HEK293 (cell line): ENCODE measurements at regions not wholly inside any gene's neighbourhood (a gene's known extent, or its start where the extent isn't known, plus 50 kb on each side); places are given as distances from the start of the nearest gene placed in this dataset.

ENCODE experiments used
- WT1 ChIP-seq: fragments of 450-650 bp; formaldehyde crosslinking; IDR thresholded peaks from 2 replicates; pipeline ENCODE4 v1.5.1; 2016; ENCODE audit warnings: missing biosample characterization, missing genetic modification characterization
- YY1 ChIP-seq: fragments of 450-650 bp; formaldehyde crosslinking; IDR thresholded peaks from 2 replicates; pipeline ENCODE4 v1.5.1; 2018; ENCODE audit warnings: missing biosample characterization, missing genetic modification characterization
- ZNF114 ChIP-seq: fragments of 450-650 bp; formaldehyde crosslinking; IDR thresholded peaks from 2 replicates; pipeline ENCODE4 v1.5.0; 2017; ENCODE audit warnings: missing biosample characterization, missing genetic modification characterization
- ZNF140 ChIP-seq: fragments of 450-650 bp; formaldehyde crosslinking; IDR thresholded peaks from 2 replicates; pipeline ENCODE4 v1.5.1; 2016; ENCODE audit warnings: missing biosample characterization, missing genetic modification characterization
- ZNF175 ChIP-seq: fragments of 450-650 bp; formaldehyde crosslinking; IDR thresholded peaks from 2 replicates; pipeline ENCODE4 v1.5.1; 2016; ENCODE audit warnings: missing biosample characterization, missing genetic modification characterization
- ZNF23 ChIP-seq: fragments of 450-650 bp; formaldehyde crosslinking; IDR thresholded peaks from 2 replicates; pipeline ENCODE4 v1.5.1; 2016; ENCODE audit warnings: missing biosample characterization, missing genetic modification characterization, borderline replicate concordance
- ZNF404 ChIP-seq: fragments of 450-650 bp; formaldehyde crosslinking; IDR thresholded peaks from 2 replicates; pipeline ENCODE4 v1.5.1; 2017; ENCODE audit warnings: missing biosample characterization, missing genetic modification characterization
- ZNF677 ChIP-seq: fragments of 450-650 bp; IDR thresholded peaks from 2 replicates; pipeline ENCODE4 v1.5.0; 2018; ENCODE audit warnings: missing biosample characterization, mild to moderate bottlenecking, missing genetic modification characterization, moderate library complexity
- ZNF791 ChIP-seq: fragments of 450-650 bp; formaldehyde crosslinking; IDR thresholded peaks from 2 replicates; pipeline ENCODE4 v1.5.1; 2016; ENCODE audit warnings: missing biosample characterization, missing genetic modification characterization
- TF ChIP-seq, protein P1 (sequence below): fragments of 450-650 bp; formaldehyde crosslinking; IDR thresholded peaks from 2 replicates; pipeline ENCODE4 v1.5.1; 2017; ENCODE audit warnings: missing biosample characterization, mild to moderate bottlenecking, missing genetic modification characterization, moderate library complexity
- TF ChIP-seq, protein P2 (sequence below): fragments of 450-650 bp; formaldehyde crosslinking; IDR thresholded peaks from 2 replicates; pipeline ENCODE4 v1.5.1; 2016; ENCODE audit warnings: missing biosample characterization, missing genetic modification characterization
- TF ChIP-seq, protein P3 (sequence below): fragments of 450-650 bp; IDR thresholded peaks from 2 replicates; pipeline ENCODE4 v1.5.1; 2018; ENCODE audit warnings: missing biosample characterization, mild to moderate bottlenecking, missing genetic modification characterization
- TF ChIP-seq, protein P4 (sequence below): fragments of 450-650 bp; formaldehyde crosslinking; IDR thresholded peaks from 2 replicates; pipeline ENCODE4 v1.5.1; 2016; ENCODE audit warnings: missing biosample characterization, missing genetic modification characterization

DNA sequence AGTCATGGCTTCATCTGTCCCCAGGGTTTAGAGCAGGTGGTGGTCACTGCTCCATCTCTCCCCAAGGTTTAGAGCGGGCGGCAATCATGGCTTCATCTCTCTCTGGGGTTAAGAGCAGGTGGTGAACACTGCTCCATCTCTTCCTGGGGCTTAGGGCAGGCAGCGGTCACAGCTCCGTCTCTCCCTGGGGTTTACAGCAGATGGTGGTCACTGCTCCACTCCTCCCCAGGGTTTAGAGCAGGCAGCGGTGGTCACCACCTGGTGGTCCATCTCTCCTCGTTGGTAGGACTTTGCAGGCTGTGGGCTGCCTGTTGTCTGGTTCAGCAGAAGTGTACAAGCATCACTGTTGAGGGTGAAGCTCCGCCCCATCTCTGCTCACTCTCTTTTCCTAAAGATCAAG lies 52.8 kb upstream of the ARHGEF7 start:
- TF ChIP-seq ZNF175 (tag by site-specific recombination) (no peak), WT1 (no peak), ZNF114 (tag by site-specific recombination) (no peak), ZNF404 (tag by site-specific recombination) (no peak), ZNF791 (tag by site-specific recombination) (no peak), ZNF140 (tag by site-specific recombination) (no peak), ZNF23 (tag by site-specific recombination) (no peak), ZNF677 (no peak), YY1 (tag by site-specific recombination) (no peak)
- TF ChIP-seq, protein P1, sequence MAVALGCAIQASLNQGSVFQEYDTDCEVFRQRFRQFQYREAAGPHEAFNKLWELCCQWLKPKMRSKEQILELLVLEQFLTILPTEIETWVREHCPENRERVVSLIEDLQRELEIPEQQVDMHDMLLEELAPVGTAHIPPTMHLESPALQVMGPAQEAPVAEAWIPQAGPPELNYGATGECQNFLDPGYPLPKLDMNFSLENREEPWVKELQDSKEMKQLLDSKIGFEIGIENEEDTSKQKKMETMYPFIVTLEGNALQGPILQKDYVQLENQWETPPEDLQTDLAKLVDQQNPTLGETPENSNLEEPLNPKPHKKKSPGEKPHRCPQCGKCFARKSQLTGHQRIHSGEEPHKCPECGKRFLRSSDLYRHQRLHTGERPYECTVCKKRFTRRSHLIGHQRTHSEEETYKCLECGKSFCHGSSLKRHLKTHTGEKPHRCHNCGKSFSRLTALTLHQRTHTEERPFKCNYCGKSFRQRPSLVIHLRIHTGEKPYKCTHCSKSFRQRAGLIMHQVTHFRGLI (tag by site-specific recombination) = no peak
- TF ChIP-seq, protein P2, sequence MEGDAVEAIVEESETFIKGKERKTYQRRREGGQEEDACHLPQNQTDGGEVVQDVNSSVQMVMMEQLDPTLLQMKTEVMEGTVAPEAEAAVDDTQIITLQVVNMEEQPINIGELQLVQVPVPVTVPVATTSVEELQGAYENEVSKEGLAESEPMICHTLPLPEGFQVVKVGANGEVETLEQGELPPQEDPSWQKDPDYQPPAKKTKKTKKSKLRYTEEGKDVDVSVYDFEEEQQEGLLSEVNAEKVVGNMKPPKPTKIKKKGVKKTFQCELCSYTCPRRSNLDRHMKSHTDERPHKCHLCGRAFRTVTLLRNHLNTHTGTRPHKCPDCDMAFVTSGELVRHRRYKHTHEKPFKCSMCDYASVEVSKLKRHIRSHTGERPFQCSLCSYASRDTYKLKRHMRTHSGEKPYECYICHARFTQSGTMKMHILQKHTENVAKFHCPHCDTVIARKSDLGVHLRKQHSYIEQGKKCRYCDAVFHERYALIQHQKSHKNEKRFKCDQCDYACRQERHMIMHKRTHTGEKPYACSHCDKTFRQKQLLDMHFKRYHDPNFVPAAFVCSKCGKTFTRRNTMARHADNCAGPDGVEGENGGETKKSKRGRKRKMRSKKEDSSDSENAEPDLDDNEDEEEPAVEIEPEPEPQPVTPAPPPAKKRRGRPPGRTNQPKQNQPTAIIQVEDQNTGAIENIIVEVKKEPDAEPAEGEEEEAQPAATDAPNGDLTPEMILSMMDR (tag by site-specific recombination) = no peak
- TF ChIP-seq, protein P3, sequence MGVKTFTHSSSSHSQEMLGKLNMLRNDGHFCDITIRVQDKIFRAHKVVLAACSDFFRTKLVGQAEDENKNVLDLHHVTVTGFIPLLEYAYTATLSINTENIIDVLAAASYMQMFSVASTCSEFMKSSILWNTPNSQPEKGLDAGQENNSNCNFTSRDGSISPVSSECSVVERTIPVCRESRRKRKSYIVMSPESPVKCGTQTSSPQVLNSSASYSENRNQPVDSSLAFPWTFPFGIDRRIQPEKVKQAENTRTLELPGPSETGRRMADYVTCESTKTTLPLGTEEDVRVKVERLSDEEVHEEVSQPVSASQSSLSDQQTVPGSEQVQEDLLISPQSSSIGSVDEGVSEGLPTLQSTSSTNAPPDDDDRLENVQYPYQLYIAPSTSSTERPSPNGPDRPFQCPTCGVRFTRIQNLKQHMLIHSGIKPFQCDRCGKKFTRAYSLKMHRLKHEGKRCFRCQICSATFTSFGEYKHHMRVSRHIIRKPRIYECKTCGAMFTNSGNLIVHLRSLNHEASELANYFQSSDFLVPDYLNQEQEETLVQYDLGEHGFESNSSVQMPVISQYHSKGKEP (tag by site-specific recombination) = no peak
- TF ChIP-seq, protein P4, sequence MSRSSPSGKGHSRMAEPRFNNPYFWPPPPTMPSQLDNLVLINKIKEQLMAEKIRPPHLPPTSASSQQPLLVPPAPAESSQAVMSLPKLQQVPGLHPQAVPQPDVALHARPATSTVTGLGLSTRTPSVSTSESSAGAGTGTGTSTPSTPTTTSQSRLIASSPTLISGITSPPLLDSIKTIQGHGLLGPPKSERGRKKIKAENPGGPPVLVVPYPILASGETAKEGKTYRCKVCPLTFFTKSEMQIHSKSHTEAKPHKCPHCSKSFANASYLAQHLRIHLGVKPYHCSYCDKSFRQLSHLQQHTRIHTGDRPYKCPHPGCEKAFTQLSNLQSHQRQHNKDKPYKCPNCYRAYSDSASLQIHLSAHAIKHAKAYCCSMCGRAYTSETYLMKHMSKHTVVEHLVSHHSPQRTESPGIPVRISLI = no peak
